IPS-18c (cell line): ENCODE measurements at regions not wholly inside any gene's neighbourhood (a gene's known extent, or its start where the extent isn't known, plus 50 kb on each side); places are given as distances from the start of the nearest gene placed in this dataset.

Experiments
- H3K4me3 ChIP-seq: 2 replicates; pipeline ENCODE4 v1.7.0; 2013; ENCODE audit warnings: low read depth, mild to moderate bottlenecking, low read length, moderate library complexity; ENCODE audit not compliant: insufficient read depth
- H3K9me3 ChIP-seq: one replicate; pipeline ENCODE4 v1.6.1; 2013; ENCODE audit warnings: mild to moderate bottlenecking, low read length, moderate library complexity; ENCODE audit not compliant: control insufficient read depth, insufficient read depth

GRCh38 chr9:82673919-82674318 lies 389.0 kb downstream of the RASEF start:
- Histone ChIP-seq H3K9me3 (no peaks in the 10 kb centered on the region), H3K4me3 (no peak overlapping the region)

GRCh38 chr9:82675102-82675501 lies 387.8 kb downstream of the RASEF start:
- Histone ChIP-seq H3K9me3 (no peaks in the 10 kb centered on the region), H3K4me3 (no peak overlapping the region)

GRCh38 chr9:82675605-82676004 lies 387.3 kb downstream of the RASEF start:
- no peaks in the 10 kb centered on the region for H3K9me3 ChIP-seq
- H3K4me3 ChIP-seq, result no peak overlapping the region

GRCh38 chr9:82677086-82677485 lies 385.9 kb downstream of the RASEF start:
- Histone ChIP-seq H3K4me3 (no peak overlapping the region), H3K9me3 (no peaks in the 10 kb centered on the region)

GRCh38 chr9:82679472-82679871 lies 383.5 kb downstream of the RASEF start:
- H3K4me3 ChIP-seq, result no peak overlapping the region
- no peaks in the 10 kb centered on the region for H3K9me3 ChIP-seq

- Histone ChIP-seq H3K4me3 (no peak overlapping the region), H3K9me3 (peaks cover 2% of the 10 kb centered on the region)
Observed at GRCh38 chr9:82680179-82680935, 382.6 kb downstream of the RASEF start.

GRCh38 chr9:82681809-82682208 lies 381.1 kb downstream of the RASEF start:
- no peak overlapping the region for H3K4me3 ChIP-seq
- peaks cover 6% of the 10 kb centered on the region for H3K9me3 ChIP-seq

GRCh38 chr9:82682431-82682830 lies 380.5 kb downstream of the RASEF start:
- Histone ChIP-seq H3K9me3 (peaks cover 6% of the 10 kb centered on the region), H3K4me3 (no peak overlapping the region)

GRCh38 chr9:82695704-82696103 lies 367.2 kb downstream of the RASEF start:
- H3K9me3 ChIP-seq, result no peaks in the 10 kb centered on the region
- no peak overlapping the region for H3K4me3 ChIP-seq

- no peak overlapping the region for H3K4me3 ChIP-seq
- H3K9me3 ChIP-seq, result no peaks in the 10 kb centered on the region
Observed at GRCh38 chr9:82706786-82707185, 356.2 kb downstream of the RASEF start.

- H3K9me3 ChIP-seq, result no peaks in the 10 kb centered on the region
- H3K4me3 ChIP-seq, result no peak overlapping the region
Observed at GRCh38 chr9:82716821-82717220, 346.1 kb downstream of the RASEF start.

- H3K9me3 ChIP-seq, result no peaks in the 10 kb centered on the region
- no peak overlapping the region for H3K4me3 ChIP-seq
Observed at GRCh38 chr9:82720515-82720914, 342.4 kb downstream of the RASEF start.

GRCh38 chr9:82721593-82721992 lies 341.3 kb downstream of the RASEF start:
- no peak overlapping the region for H3K4me3 ChIP-seq
- H3K9me3 ChIP-seq, result no peaks in the 10 kb centered on the region

GRCh38 chr9:82722051-82722450 lies 340.9 kb downstream of the RASEF start:
- Histone ChIP-seq H3K9me3 (no peaks in the 10 kb centered on the region), H3K4me3 (no peak overlapping the region)

GRCh38 chr9:82722561-82722960 lies 340.4 kb downstream of the RASEF start:
- no peaks in the 10 kb centered on the region for H3K9me3 ChIP-seq
- no peak overlapping the region for H3K4me3 ChIP-seq

GRCh38 chr9:82726424-82727276 lies 336.3 kb downstream of the RASEF start:
- Histone ChIP-seq H3K9me3 (no peaks in the 10 kb centered on the region), H3K4me3 (no peak overlapping the region)

- no peak overlapping the region for H3K4me3 ChIP-seq
- no peaks in the 10 kb centered on the region for H3K9me3 ChIP-seq
Observed at GRCh38 chr9:82729141-82729540, 333.8 kb downstream of the RASEF start.

- no peaks in the 10 kb centered on the region for H3K9me3 ChIP-seq
- H3K4me3 ChIP-seq, result no peak overlapping the region
Observed at GRCh38 chr9:82729991-82730589, 332.9 kb downstream of the RASEF start.
